ENCODE measurements at regions not wholly inside any gene's neighbourhood (a gene's known extent, or its start where the extent isn't known, plus 50 kb on each side); places are given as distances from the start of the nearest gene placed in this dataset.
"Not testable (repeated sequence)": the region's sequence is repeated elsewhere in the genome, so short reads cannot be mapped to it uniquely, and the experiment has no call there.

GRCh38 chr18:41642756-41643155, 312.3 kb upstream of the PIK3C3 start:
- H3K4me1 ChIP-seq (replicated peaks): no peaks in the 10 kb centered on the region
- DNase-seq (ENCODE audit: low read depth in 1 of 2, low spot score in 2 of 2): no peak
- no peaks in the 10 kb centered on the region for H3K36me3 ChIP-seq
- H3K27me3 ChIP-seq (replicated peaks): no peaks in the 10 kb centered on the region
- no peak overlapping the region for H3K27ac ChIP-seq
- no peaks in the 10 kb centered on the region for H3K9me3 ChIP-seq (replicated peaks)
- H3K4me3 ChIP-seq: no peak overlapping the region

- Histone ChIP-seq H3K4me3 (no peak overlapping the region), H3K4me1 (replicated peaks) (no peaks in the 10 kb centered on the region), H3K9me3 (replicated peaks) (no peaks in the 10 kb centered on the region), H3K27ac (no peak overlapping the region), H3K36me3 (no peaks in the 10 kb centered on the region), H3K27me3 (replicated peaks) (no peaks in the 10 kb centered on the region)
- no peak for DNase-seq (ENCODE audit: low read depth in 1 of 2, low spot score in 2 of 2)
These were observed 315.8 kb upstream of the PIK3C3 start for GRCh38 chr18:41639218-41639617.

- H3K4me1 ChIP-seq (replicated peaks); H3K9me3 ChIP-seq (replicated peaks); H3K27me3 ChIP-seq (replicated peaks); H3K36me3 ChIP-seq; H3K4me3 ChIP-seq; DNase-seq (ENCODE audit: low read depth in 1 of 2, low spot score in 2 of 2); H3K27ac ChIP-seq: not testable (repeated sequence)
These were observed 323.2 kb upstream of the PIK3C3 start for GRCh38 chr18:41631723-41632285.

- DNase-seq (ENCODE audit: low read depth in 1 of 2, low spot score in 2 of 2): no peak
- no peaks in the 10 kb centered on the region for H3K27me3 ChIP-seq (replicated peaks)
- no peaks in the 10 kb centered on the region for H3K9me3 ChIP-seq (replicated peaks)
- H3K27ac ChIP-seq: no peak overlapping the region
- no peaks in the 10 kb centered on the region for H3K36me3 ChIP-seq
- H3K4me3 ChIP-seq: no peak overlapping the region
- no peaks in the 10 kb centered on the region for H3K4me1 ChIP-seq (replicated peaks)
These were observed 324.7 kb upstream of the PIK3C3 start for GRCh38 chr18:41630232-41630886.

- no peaks in the 10 kb centered on the region for H3K36me3 ChIP-seq
These were observed 330.6 kb upstream of the PIK3C3 start for GRCh38 chr18:41624460-41624859.

GRCh38 chr18:41621177-41621576, 333.9 kb upstream of the PIK3C3 start:
- Histone ChIP-seq H3K9me3 (replicated peaks) (no peaks in the 10 kb centered on the region), H3K36me3 (no peaks in the 10 kb centered on the region), H3K4me1 (replicated peaks) (no peaks in the 10 kb centered on the region), H3K4me3 (no peak overlapping the region), H3K27me3 (replicated peaks) (no peaks in the 10 kb centered on the region), H3K27ac (no peak overlapping the region)
- no peak for DNase-seq (ENCODE audit: low read depth in 1 of 2, low spot score in 2 of 2)

More at GRCh38 chr18:41624460-41624859, 330.6 kb upstream of the PIK3C3 start:
- H3K27ac ChIP-seq: no peak overlapping the region
- no peak overlapping the region for H3K4me3 ChIP-seq
- H3K4me1 ChIP-seq (replicated peaks): no peaks in the 10 kb centered on the region
- DNase-seq (ENCODE audit: low read depth in 1 of 2, low spot score in 2 of 2): no peak
- no peaks in the 10 kb centered on the region for H3K27me3 ChIP-seq (replicated peaks)
- no peaks in the 10 kb centered on the region for H3K9me3 ChIP-seq (replicated peaks)

- H3K27ac ChIP-seq: no peak overlapping the region
These were observed 336.9 kb upstream of the PIK3C3 start for GRCh38 chr18:41618147-41618546.

GRCh38 chr18:41617647-41618046, 337.4 kb upstream of the PIK3C3 start:
- no peak overlapping the region for H3K27ac ChIP-seq
- no peaks in the 10 kb centered on the region for H3K9me3 ChIP-seq (replicated peaks)
- no peak for DNase-seq (ENCODE audit: low read depth in 1 of 2, low spot score in 2 of 2)
- no peaks in the 10 kb centered on the region for H3K4me1 ChIP-seq (replicated peaks)
- no peaks in the 10 kb centered on the region for H3K27me3 ChIP-seq (replicated peaks)
- no peaks in the 10 kb centered on the region for H3K36me3 ChIP-seq
- no peak overlapping the region for H3K4me3 ChIP-seq

More at GRCh38 chr18:41618147-41618546, 336.9 kb upstream of the PIK3C3 start:
- DNase-seq (ENCODE audit: low read depth in 1 of 2, low spot score in 2 of 2): no peak
- Histone ChIP-seq H3K4me3 (no peak overlapping the region), H3K4me1 (replicated peaks) (no peaks in the 10 kb centered on the region), H3K27me3 (replicated peaks) (no peaks in the 10 kb centered on the region), H3K9me3 (replicated peaks) (no peaks in the 10 kb centered on the region), H3K36me3 (no peaks in the 10 kb centered on the region)

- H3K9me3 ChIP-seq (replicated peaks): no peaks in the 10 kb centered on the region
- no peak overlapping the region for H3K4me3 ChIP-seq
- H3K36me3 ChIP-seq: no peaks in the 10 kb centered on the region
- H3K27me3 ChIP-seq (replicated peaks): no peaks in the 10 kb centered on the region
- no peak for DNase-seq (ENCODE audit: low read depth in 1 of 2, low spot score in 2 of 2)
- H3K27ac ChIP-seq: no peak overlapping the region
- no peaks in the 10 kb centered on the region for H3K4me1 ChIP-seq (replicated peaks)
These were observed 341.9 kb upstream of the PIK3C3 start for GRCh38 chr18:41613003-41613609.

- no peak overlapping the region for H3K27ac ChIP-seq
- DNase-seq (ENCODE audit: low read depth in 1 of 2, low spot score in 2 of 2): no peak
These were observed 350.1 kb upstream of the PIK3C3 start for GRCh38 chr18:41604964-41605363.

GRCh38 chr18:41602034-41602433, 353.0 kb upstream of the PIK3C3 start:
- DNase-seq (ENCODE audit: low read depth in 1 of 2, low spot score in 2 of 2): no peak
- H3K9me3 ChIP-seq (replicated peaks): no peaks in the 10 kb centered on the region

More at GRCh38 chr18:41604964-41605363, 350.1 kb upstream of the PIK3C3 start:
- Histone ChIP-seq H3K4me1 (replicated peaks) (no peaks in the 10 kb centered on the region), H3K27me3 (replicated peaks) (no peaks in the 10 kb centered on the region), H3K36me3 (no peaks in the 10 kb centered on the region), H3K9me3 (replicated peaks) (no peaks in the 10 kb centered on the region), H3K4me3 (no peak overlapping the region)

GRCh38 chr18:41600693-41601391, 354.2 kb upstream of the PIK3C3 start:
- no peak for DNase-seq (ENCODE audit: low read depth in 1 of 2, low spot score in 2 of 2)
- H3K27me3 ChIP-seq (replicated peaks): no peaks in the 10 kb centered on the region

More at GRCh38 chr18:41602034-41602433, 353.0 kb upstream of the PIK3C3 start:
- no peak overlapping the region for H3K27ac ChIP-seq
- no peak overlapping the region for H3K4me3 ChIP-seq
- no peaks in the 10 kb centered on the region for H3K27me3 ChIP-seq (replicated peaks)
- no peaks in the 10 kb centered on the region for H3K36me3 ChIP-seq
- H3K4me1 ChIP-seq (replicated peaks): no peaks in the 10 kb centered on the region

GRCh38 chr18:41599466-41599865, 355.6 kb upstream of the PIK3C3 start:
- no peaks in the 10 kb centered on the region for H3K36me3 ChIP-seq
- H3K27ac ChIP-seq: no peak overlapping the region
- H3K9me3 ChIP-seq (replicated peaks): no peaks in the 10 kb centered on the region
- H3K4me1 ChIP-seq (replicated peaks): no peaks in the 10 kb centered on the region
- H3K4me3 ChIP-seq: no peak overlapping the region
- no peak for DNase-seq (ENCODE audit: low read depth in 1 of 2, low spot score in 2 of 2)
- no peaks in the 10 kb centered on the region for H3K27me3 ChIP-seq (replicated peaks)

More at GRCh38 chr18:41600693-41601391, 354.2 kb upstream of the PIK3C3 start:
- Histone ChIP-seq H3K36me3 (no peaks in the 10 kb centered on the region), H3K27ac (no peak overlapping the region), H3K4me3 (no peak overlapping the region), H3K4me1 (replicated peaks) (no peaks in the 10 kb centered on the region), H3K9me3 (replicated peaks) (no peaks in the 10 kb centered on the region)

GRCh38 chr18:41594582-41594981, 360.5 kb upstream of the PIK3C3 start:
- no peak for DNase-seq (ENCODE audit: low read depth in 1 of 2, low spot score in 2 of 2)
- Histone ChIP-seq H3K36me3 (no peaks in the 10 kb centered on the region), H3K9me3 (replicated peaks) (no peaks in the 10 kb centered on the region)

More at GRCh38 chr18:41594582-41594981, 360.5 kb upstream of the PIK3C3 start:
- Histone ChIP-seq H3K27me3 (replicated peaks) (no peaks in the 10 kb centered on the region), H3K27ac (no peak overlapping the region), H3K4me3 (no peak overlapping the region), H3K4me1 (replicated peaks) (no peaks in the 10 kb centered on the region)
